ENCODE measurements at regions not wholly inside any gene's neighbourhood (a gene's known extent, or its start where the extent isn't known, plus 50 kb on each side); places are given as distances from the start of the nearest gene placed in this dataset.

DNA sequence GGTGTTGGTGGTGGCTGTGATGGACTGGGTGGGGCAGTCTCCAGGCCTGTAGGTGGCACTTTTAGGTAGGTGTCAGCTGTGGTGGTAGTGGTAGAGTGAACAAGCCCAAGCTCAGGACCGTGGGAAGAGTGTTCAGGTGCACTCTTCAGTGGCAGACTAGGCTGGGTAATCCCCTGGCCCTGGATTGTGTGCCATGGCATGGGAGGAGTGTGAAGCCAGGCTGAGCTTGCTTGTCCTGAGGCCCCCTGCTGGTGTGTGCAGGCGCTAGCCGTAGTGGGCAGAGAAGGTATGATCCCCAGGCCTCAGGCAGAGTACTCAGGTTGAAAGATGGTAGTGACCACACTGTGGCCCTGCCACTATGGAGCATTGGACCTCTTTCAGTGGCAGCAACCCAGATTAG, 850.3 kb downstream of the DSC3 start:
- TF ChIP-seq, protein P1, sequence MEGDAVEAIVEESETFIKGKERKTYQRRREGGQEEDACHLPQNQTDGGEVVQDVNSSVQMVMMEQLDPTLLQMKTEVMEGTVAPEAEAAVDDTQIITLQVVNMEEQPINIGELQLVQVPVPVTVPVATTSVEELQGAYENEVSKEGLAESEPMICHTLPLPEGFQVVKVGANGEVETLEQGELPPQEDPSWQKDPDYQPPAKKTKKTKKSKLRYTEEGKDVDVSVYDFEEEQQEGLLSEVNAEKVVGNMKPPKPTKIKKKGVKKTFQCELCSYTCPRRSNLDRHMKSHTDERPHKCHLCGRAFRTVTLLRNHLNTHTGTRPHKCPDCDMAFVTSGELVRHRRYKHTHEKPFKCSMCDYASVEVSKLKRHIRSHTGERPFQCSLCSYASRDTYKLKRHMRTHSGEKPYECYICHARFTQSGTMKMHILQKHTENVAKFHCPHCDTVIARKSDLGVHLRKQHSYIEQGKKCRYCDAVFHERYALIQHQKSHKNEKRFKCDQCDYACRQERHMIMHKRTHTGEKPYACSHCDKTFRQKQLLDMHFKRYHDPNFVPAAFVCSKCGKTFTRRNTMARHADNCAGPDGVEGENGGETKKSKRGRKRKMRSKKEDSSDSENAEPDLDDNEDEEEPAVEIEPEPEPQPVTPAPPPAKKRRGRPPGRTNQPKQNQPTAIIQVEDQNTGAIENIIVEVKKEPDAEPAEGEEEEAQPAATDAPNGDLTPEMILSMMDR (IDR thresholded peaks at IDR 0.05) = peak; percentile 37
- no peak for TF ChIP-seq ZFX (IDR thresholded peaks at IDR 0.05; ENCODE audit: borderline replicate concordance)
